ENCODE measurements at regions not wholly inside any gene's neighbourhood (a gene's known extent, or its start where the extent isn't known, plus 50 kb on each side); places are given as distances from the start of the nearest gene placed in this dataset.

- H3K27me3 ChIP-seq (ENCODE audit: insufficient read depth, low read depth), result no peaks in the 10 kb centered on the region
- H3K36me3 ChIP-seq (ENCODE audit: insufficient read depth), result no peaks in the 10 kb centered on the region
- H2AFZ ChIP-seq (ENCODE audit: low read depth), result no peak overlapping the region
- no peak overlapping the region for H3K27ac ChIP-seq
- H3K4me2 ChIP-seq, result no peak overlapping the region
- no peaks in the 10 kb centered on the region for H4K20me1 ChIP-seq (ENCODE audit: insufficient read depth)
- no peaks in the 10 kb centered on the region for H3K4me1 ChIP-seq (ENCODE audit: low read depth, poor library complexity, severe bottlenecking)
- no peak overlapping the region for H3K4me3 ChIP-seq (IDR thresholded peaks at IDR 0.05; ENCODE audit: insufficient read depth, low read depth, low read length)
- TF ChIP-seq CTCF (conservative IDR thresholded peaks at IDR 0.05; ENCODE audit: low read depth, low read length), result no peak
- H3K9ac ChIP-seq, result no peak overlapping the region
- no peaks in the 10 kb centered on the region for H3K79me2 ChIP-seq (ENCODE audit: insufficient read depth, low read depth)
Observed at GRCh38 chr3:72336821-72337479, 511.3 kb downstream of the SHQ1 start.

GRCh38 chr3:72336114-72336651 lies 512.1 kb downstream of the SHQ1 start:
- Histone ChIP-seq H3K27ac (no peak overlapping the region), H3K36me3 (ENCODE audit: insufficient read depth) (no peaks in the 10 kb centered on the region), H3K27me3 (ENCODE audit: insufficient read depth, low read depth) (no peaks in the 10 kb centered on the region), H3K79me2 (ENCODE audit: insufficient read depth, low read depth) (no peaks in the 10 kb centered on the region), H3K4me3 (IDR thresholded peaks at IDR 0.05; ENCODE audit: insufficient read depth, low read depth, low read length) (no peak overlapping the region), H2AFZ (ENCODE audit: low read depth) (no peak overlapping the region), H3K4me1 (ENCODE audit: low read depth, poor library complexity, severe bottlenecking) (no peaks in the 10 kb centered on the region), H3K4me2 (no peak overlapping the region), H4K20me1 (ENCODE audit: insufficient read depth) (no peaks in the 10 kb centered on the region), H3K9ac (no peak overlapping the region)
- TF ChIP-seq CTCF (conservative IDR thresholded peaks at IDR 0.05; ENCODE audit: low read depth, low read length), result no peak

- H3K4me3 ChIP-seq (IDR thresholded peaks at IDR 0.05; ENCODE audit: insufficient read depth, low read depth, low read length), result no peak overlapping the region
- H3K79me2 ChIP-seq (ENCODE audit: insufficient read depth, low read depth), result no peaks in the 10 kb centered on the region
- no peak overlapping the region for H3K9ac ChIP-seq
- no peaks in the 10 kb centered on the region for H4K20me1 ChIP-seq (ENCODE audit: insufficient read depth)
- no peak overlapping the region for H3K4me2 ChIP-seq
- TF ChIP-seq CTCF (conservative IDR thresholded peaks at IDR 0.05; ENCODE audit: low read depth, low read length), result no peak
- H3K4me1 ChIP-seq (ENCODE audit: low read depth, poor library complexity, severe bottlenecking), result no peaks in the 10 kb centered on the region
- H3K27ac ChIP-seq, result no peak overlapping the region
- H3K27me3 ChIP-seq (ENCODE audit: insufficient read depth, low read depth), result no peaks in the 10 kb centered on the region
- H3K36me3 ChIP-seq (ENCODE audit: insufficient read depth), result no peaks in the 10 kb centered on the region
- no peak overlapping the region for H2AFZ ChIP-seq (ENCODE audit: low read depth)
Observed at GRCh38 chr3:72335458-72336095, 512.7 kb downstream of the SHQ1 start.

- Histone ChIP-seq H4K20me1 (ENCODE audit: insufficient read depth) (no peaks in the 10 kb centered on the region), H3K4me2 (no peak overlapping the region), H3K27me3 (ENCODE audit: insufficient read depth, low read depth) (no peaks in the 10 kb centered on the region), H3K27ac (no peak overlapping the region), H3K36me3 (ENCODE audit: insufficient read depth) (no peaks in the 10 kb centered on the region), H3K79me2 (ENCODE audit: insufficient read depth, low read depth) (no peaks in the 10 kb centered on the region), H2AFZ (ENCODE audit: low read depth) (no peak overlapping the region), H3K4me3 (IDR thresholded peaks at IDR 0.05; ENCODE audit: insufficient read depth, low read depth, low read length) (no peak overlapping the region), H3K9ac (no peak overlapping the region), H3K4me1 (ENCODE audit: low read depth, poor library complexity, severe bottlenecking) (no peaks in the 10 kb centered on the region)
- TF ChIP-seq CTCF (conservative IDR thresholded peaks at IDR 0.05; ENCODE audit: low read depth, low read length), result no peak
Observed at GRCh38 chr3:72334681-72335457, 513.4 kb downstream of the SHQ1 start.
